ENCODE measurements at regions not wholly inside any gene's neighbourhood (a gene's known extent, or its start where the extent isn't known, plus 50 kb on each side); places are given as distances from the start of the nearest gene placed in this dataset.
"Not testable (repeated sequence)": the region's sequence is repeated elsewhere in the genome, so short reads cannot be mapped to it uniquely, and the experiment has no call there.

DNA sequence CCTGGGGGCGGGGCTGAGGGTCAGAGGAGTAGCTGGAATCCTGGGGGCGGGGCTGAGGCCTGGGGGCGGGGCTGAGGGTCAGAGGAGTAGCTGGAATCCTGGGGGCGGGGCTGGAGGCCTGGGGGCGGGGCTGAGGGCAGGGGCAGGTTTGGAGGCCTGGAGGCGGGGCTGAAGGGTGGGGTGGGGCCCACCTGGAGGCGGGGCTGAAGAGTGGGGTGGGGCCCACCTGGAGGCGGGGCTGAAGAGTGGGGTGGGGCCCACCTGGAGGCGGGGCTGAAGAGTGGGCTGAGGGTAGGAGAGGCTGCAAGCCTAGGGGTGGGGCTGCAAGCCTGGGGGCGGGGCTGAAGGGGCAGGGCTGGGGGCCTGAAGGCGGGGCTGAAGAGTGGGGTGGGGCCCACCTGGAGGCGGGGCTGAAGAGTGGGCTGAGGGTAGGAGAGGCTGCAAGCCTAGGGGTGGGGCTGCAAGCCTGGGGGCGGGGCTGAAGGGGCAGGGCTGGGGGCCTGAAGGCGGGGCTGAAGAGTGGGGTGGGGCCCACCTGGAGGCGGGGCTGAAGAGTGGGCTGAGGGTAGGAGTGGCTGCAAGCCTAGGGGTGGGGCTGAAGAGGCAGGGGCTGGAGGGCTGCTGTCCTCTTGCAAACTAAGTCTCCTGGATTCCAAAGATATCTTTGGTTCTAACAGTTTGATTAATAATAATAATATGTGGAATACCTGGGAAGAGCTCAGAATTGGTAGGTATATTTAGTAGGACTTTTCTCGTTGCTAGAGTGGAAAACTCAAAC, 1329.7 kb downstream of the BRD1 start:
- not testable (repeated sequence) for DNase-seq

- DNase-seq = peak in 1 of 2 experiments; percentile 8
These were observed 1330.6 kb downstream of the BRD1 start for GRCh38 chr22:48496987-48497650.

DNA sequence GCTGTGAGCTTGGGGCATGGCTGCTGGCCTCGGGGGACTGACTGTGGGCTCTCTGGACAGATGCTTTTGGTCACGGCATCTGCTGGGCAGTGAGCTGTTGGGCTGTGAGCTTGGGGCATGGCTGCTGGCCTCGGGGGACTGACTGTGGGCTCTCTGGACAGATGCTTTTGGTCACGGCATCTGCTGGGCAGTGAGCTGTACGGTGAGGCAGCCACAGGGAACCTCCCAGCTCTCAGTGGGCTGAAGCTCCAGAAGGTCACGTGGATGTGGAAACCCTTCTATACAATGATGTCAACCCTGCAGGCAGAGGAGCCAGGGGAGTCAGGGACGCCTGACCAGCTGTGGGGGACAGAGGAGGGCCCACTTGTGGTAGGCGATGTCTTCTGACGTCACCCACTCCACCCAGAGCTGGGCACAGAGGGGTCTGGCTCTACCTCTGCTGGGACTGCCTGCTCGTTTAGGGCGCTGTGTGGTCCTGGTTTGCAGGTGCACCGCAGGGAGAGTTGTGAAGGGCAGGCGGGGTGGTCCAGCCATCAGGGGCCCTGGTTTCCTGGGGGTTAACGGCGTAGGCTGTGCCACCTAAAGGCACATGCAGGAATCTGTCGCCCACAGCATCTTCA, 1331.3 kb downstream of the BRD1 start:
- no peak for DNase-seq

GRCh38 chr22:48495751-48496080, 1332.0 kb downstream of the BRD1 start:
- no peak for DNase-seq

DNA sequence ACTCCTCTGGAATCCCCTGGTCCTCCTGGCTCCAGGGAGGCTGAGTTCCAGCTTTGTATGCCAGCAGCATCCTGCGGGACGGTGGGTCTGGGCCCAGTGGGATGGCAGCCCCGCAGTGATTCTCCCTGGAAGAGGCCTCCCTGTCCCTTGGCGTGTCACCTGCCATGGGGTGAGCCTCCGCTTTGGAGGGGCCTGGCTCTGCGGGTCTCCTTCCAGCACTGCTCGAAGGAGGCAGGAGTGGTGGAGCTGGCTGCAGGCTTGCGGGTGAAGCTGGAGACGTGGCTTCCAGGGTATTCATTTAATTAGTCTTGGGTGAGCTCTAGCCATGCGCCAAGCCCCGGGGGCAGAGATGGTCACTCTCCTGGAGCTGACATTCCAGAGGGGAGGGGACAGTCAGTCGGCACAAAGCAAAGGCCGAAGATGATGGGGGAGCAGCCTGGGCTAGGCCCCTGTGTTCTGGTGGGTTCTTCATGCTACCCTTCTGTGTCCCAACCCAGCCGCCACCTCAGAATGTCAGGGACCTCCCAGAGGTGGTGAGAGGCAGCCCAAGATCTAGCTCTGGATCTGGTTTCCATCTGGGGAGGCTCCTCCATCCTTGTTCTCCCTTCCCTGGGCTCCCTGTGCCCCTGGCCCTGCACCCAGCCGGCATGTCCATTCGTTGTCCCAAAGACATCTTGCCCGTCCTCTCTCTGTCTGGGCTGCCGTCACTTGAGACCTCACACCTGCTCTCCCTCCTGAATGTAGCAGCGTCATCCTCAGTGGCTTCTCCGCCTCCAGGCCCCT, 1332.5 kb downstream of the BRD1 start:
- no peak for DNase-seq

DNA sequence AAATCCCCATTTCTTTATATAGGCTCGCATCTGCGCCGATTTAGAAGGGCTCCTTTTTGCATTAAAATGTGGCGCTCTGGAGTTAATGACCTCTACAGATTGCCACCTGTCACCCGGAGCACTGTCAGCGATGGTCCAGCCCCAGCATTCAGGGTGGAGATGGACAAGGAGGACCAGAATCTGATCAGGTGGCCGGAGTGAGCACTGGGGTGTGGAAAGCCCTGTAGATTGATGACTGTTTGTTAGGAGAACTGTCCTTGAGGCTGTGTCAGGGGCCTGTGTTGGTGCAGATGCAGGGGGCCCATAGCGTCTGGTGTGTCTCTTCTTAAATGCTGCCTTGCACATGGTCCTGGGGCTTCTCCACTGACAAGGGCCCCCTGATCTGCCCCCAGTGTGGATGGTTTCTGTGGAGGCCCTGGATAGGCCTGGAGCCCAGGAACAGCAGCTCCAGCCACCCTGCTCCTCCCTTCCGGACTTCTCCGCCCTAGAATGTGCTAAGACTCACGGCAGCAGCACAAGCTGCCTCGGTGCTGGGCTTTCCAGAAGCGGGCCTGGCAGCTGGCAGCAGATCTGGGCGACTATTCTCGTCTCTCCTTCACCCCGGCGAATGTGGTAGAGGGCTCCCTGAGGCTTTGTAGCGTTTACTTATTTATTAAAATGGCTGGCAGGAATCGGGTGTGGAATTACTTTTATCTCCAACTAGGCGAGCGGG, 1333.3 kb downstream of the BRD1 start:
- DNase-seq = peak in 1 of 2 experiments; percentile 44

DNA sequence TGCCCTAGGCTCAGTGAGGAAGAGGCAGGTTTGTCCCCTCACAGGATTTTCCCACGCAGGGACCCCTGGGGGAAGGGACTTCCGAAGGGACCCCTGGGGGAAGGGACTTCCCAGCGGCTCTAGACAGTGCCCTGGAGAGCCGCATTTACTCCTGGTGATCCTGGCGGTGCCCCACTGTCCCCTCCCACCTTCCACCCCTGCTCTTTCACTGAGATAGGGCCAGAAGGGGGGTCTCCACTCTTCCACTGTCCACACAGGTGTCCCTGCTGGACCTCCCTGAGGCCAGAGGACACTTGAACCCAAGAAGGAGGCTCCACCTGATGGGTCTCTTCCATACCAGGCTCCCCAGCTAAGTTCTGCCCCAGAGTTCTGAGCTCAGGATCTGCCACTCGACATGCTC, 1333.9 kb downstream of the BRD1 start:
- no peak for DNase-seq

DNA sequence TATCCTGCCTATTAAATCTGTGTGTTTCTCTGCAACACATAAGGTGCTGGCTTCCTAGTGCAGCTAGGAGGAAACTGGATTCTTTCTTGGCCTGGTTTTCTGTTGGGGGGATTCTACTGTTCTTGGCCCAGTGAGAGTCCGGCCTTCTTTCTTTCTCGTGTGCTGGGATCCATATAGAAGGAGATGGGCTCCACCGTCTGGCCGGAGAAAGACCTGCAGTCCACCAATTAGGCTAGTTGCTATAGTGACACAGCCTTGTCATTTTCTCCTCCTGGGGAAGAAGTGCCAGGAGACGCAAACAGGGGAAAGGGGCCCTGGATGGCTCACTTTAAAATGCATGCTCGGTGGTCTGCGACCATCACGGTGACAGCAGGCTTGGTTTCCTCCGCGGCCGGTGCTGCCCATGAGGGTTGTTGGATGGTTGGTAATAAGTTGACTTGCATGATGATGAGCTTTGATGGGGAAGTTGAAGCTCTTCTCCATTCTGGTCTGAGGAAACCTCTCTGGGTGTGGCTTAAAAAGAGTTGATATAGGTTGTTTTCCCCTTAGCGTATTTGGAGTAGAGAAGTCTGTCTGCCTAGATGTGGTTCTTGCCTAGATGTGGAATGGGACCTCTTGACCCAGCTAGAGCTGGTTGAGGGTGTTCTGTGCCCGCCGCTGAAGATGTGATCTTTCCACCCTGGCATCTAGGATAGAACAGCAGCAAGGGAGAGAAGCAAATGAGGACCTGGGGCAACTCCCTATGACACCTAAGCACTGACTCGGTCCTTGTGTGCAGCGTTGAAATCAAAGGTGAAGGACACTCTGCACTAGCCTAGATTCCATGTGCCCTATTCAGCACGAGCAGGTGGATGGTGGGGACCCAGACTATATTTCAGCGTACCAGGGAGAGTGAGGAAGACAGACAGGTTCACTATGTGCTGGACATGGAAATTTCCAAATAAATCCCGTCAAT, 1335.0 kb downstream of the BRD1 start:
- peak; percentile 81 to 87 for DNase-seq

GRCh38 chr22:48491451-48491941, 1336.2 kb downstream of the BRD1 start:
- DNase-seq = peak in 1 of 2 experiments; percentile 28

DNA sequence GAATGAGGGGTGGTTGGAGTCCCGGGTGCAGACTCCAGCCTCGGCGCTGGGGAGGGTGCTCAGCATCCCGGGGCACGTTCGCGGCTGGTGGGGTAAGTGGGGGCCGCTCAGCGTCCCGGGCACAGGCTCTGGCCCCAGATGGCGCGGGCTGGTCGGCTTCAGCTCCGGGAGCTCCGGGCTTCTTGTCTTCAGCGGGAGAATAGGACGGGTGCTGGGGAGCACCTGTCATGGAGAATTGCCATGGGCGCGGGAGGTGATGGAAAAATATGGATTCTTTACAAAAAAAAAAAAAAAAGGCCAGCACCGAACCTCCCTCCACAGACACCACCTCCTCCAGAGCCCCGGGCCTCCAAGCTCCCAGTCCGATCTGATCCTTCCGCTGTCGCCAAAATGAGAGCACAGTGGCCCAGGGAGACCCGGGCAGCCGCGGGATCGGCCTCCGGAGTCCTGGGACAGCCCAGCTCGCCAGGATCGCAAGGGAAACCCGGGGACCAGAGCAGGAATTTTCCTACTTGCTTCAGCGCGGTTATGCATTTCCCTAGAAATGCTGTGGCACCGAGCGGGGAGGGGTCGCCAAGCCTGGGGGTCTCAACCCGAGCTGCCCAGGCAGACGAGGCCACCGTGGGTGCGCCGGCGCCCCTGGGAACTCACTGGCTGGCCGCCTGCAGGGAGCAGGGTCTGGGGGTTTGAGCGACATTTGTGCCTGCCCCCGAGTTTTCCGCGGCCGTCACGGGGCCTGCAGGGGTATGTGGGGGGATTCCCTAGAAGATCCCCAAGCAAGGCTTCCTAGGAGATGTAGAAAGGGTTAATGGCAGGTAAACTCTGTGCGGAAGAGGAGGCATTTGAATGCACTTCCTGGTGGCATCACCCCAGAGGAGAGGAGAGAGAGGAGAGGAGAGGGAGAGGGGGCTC, 1336.9 kb downstream of the BRD1 start:
- DNase-seq = no peak

DNA sequence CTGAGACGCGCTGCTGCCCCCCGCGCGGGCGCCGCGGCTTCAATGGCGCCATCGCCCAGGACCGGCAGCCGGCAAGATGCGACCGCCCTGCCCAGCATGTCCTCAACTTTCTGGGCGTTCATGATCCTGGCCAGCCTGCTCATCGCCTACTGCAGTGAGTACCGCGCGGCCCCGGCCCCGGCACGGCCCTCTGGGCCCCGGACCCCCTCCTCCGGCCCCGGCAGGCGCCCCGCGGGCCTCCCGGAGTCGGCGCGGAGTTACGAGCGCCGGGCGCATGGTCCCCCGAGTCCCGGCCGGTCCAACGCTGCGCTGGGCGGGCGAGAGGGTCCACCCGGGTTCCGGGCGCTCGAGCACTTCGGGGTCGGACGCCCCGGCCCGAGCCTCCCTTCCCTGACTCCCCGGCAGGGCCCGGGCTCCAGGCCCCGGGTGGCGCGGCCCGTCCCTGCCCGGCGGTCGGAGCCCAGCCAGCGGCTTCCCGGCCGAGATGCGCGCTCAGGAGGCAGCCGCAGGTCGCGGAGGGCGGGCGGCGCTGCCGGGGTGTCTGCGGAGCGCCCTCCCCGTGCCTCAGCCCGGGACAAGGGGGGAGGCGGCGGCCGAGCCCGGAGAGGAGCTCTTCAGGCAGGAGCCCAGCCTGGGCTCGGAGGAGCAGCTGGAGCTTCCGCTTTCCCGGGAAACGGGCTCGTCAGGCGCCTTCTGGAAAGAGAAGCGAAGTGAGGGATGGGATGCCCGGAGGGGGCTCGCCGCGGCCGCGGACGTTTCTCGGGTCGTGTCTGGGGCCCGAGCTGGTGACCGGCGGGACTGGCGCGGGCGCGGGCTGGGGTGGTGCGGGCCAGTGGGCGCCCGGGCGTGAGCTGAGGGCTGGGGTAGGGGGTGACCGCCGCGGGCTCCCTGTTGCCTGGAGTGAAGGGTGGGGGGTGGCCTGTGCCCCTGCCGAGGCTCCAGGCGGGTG, 1337.8 kb downstream of the BRD1 start:
- no peak for DNase-seq

GRCh38 chr22:48488611-48489511, 1338.8 kb downstream of the BRD1 start:
- DNase-seq = peak in 1 of 2 experiments; percentile 53

DNA sequence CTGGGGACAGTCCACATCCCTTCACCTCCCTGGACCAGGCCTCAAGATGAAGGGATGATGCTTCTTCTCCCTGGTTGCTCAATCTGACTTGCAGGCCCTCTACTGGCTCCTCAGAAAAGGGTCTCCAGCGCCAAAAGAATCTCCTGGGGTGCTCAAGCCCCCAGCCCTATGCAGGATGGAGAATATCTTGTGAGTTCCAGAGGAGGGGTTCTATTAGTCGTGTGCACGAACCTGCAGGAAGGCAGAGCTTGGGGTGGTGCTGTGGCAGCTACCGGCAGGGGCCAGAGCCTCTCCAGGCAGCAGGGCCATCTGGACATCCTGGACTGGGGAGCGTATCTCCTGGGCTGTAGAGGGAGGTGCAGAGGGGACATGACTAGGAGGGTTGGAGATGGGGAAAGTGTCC, 1339.5 kb downstream of the BRD1 start:
- peak in 1 of 2 experiments; percentile 26 for DNase-seq

GRCh38 chr22:48486558-48486957, 1341.1 kb downstream of the BRD1 start:
- no peak for DNase-seq

GRCh38 chr22:48486134-48486532, 1341.5 kb downstream of the BRD1 start:
- no peak for DNase-seq

GRCh38 chr22:48485149-48486133, 1342.2 kb downstream of the BRD1 start:
- peak in 1 of 2 experiments; percentile 68 for DNase-seq
